ENCODE measurements at regions not wholly inside any gene's neighbourhood (a gene's known extent, or its start where the extent isn't known, plus 50 kb on each side); places are given as distances from the start of the nearest gene placed in this dataset.

- Histone ChIP-seq H3K36me3 (replicated peaks in 1 of 2; ENCODE audit: insufficient read depth in 1 of 2, low read depth in 2 of 2) (no peaks in the 10 kb centered on the region), H3K4me3 (no peak overlapping the region), H3K4me1 (no peaks in the 10 kb centered on the region), H3K27me3 (no peaks in the 10 kb centered on the region), H3K27ac (no peak overlapping the region), H3K9me3 (no peaks in the 10 kb centered on the region)
- DNase-seq (no peak), ATAC-seq (no peak)
- intact Hi-C loops (cut with DNase I) = no loop called here
- 78 to 91% methylated on average over 2 of the region's 2 CpGs for WGBS, 2 donors
- no peak for TF ChIP-seq POLR2A (IDR thresholded peaks at IDR 0.05)
These were observed 78.7 kb upstream of the SMIM23 start for GRCh38 chr5:171706736-171707441.

GRCh38 chr5:171707442-171707792, 78.2 kb upstream of the SMIM23 start:
- DNase-seq (no peak), ATAC-seq (no peak)
- no peak for TF ChIP-seq POLR2A (IDR thresholded peaks at IDR 0.05)
- no peak for TF ChIP-seq CTCF (IDR thresholded peaks at IDR 0.05)
- intact Hi-C loops (cut with DNase I) = no loop called here
- 75 to 82% methylated on average over 1 of the region's 1 CpG for WGBS, 2 donors
- Histone ChIP-seq H3K4me1 (no peaks in the 10 kb centered on the region), H3K27ac (no peak overlapping the region), H3K36me3 (replicated peaks in 1 of 2; ENCODE audit: insufficient read depth in 1 of 2, low read depth in 2 of 2) (no peaks in the 10 kb centered on the region), H3K4me3 (no peak overlapping the region), H3K9me3 (no peaks in the 10 kb centered on the region), H3K27me3 (no peaks in the 10 kb centered on the region)

- no peak for DNase-seq
- Histone ChIP-seq H3K4me3 (no peak overlapping the region), H3K9me3 (no peaks in the 10 kb centered on the region), H3K27me3 (no peaks in the 10 kb centered on the region), H3K4me1 (no peaks in the 10 kb centered on the region), H3K27ac (no peak overlapping the region), H3K36me3 (replicated peaks in 1 of 2; ENCODE audit: insufficient read depth in 1 of 2, low read depth in 2 of 2) (no peaks in the 10 kb centered on the region)
- ATAC-seq = no peak
- 81 to 84% methylated on average over 5 of the region's 5 CpGs for WGBS, 2 donors
- intact Hi-C loops (cut with DNase I) = no loop called here
- no peak for TF ChIP-seq POLR2A (IDR thresholded peaks at IDR 0.05)
- no peak for TF ChIP-seq CTCF (IDR thresholded peaks at IDR 0.05)
These were observed 75.7 kb upstream of the SMIM23 start for GRCh38 chr5:171709930-171710329.

- Histone ChIP-seq H3K27ac (no peak overlapping the region), H3K36me3 (replicated peaks in 1 of 2; ENCODE audit: insufficient read depth in 1 of 2, low read depth in 2 of 2) (no peaks in the 10 kb centered on the region), H3K4me3 (no peak overlapping the region), H3K27me3 (no peaks in the 10 kb centered on the region), H3K9me3 (no peaks in the 10 kb centered on the region), H3K4me1 (no peaks in the 10 kb centered on the region)
- DNase-seq (no peak), ATAC-seq (no peak)
- WGBS, 2 donors = 72 to 74% methylated on average over 5 of the region's 5 CpGs
- intact Hi-C loops (cut with DNase I) = no loop called here
- no peak for TF ChIP-seq CTCF (IDR thresholded peaks at IDR 0.05)
- no peak for TF ChIP-seq POLR2A (IDR thresholded peaks at IDR 0.05)
These were observed 75.1 kb upstream of the SMIM23 start for GRCh38 chr5:171710451-171711024.

GRCh38 chr5:171711571-171711970, 74.0 kb upstream of the SMIM23 start:
- Histone ChIP-seq H3K4me1 (no peaks in the 10 kb centered on the region), H3K36me3 (replicated peaks in 1 of 2; ENCODE audit: insufficient read depth in 1 of 2, low read depth in 2 of 2) (no peaks in the 10 kb centered on the region), H3K27me3 (no peaks in the 10 kb centered on the region), H3K9me3 (no peaks in the 10 kb centered on the region), H3K4me3 (no peak overlapping the region), H3K27ac (no peak overlapping the region)
- TF ChIP-seq POLR2A (IDR thresholded peaks at IDR 0.05) (no peak), CTCF (IDR thresholded peaks at IDR 0.05) (no peak)
- ATAC-seq (no peak), DNase-seq (no peak)
- intact Hi-C loops (cut with DNase I) = no loop called here
- 57 to 64% methylated on average over 5 to 6 of the region's 6 CpGs for WGBS, 2 donors

Measured in body of pancreas (tissue), 4 donors.